GM12892 (cell line): ENCODE measurements at regions not wholly inside any gene's neighbourhood (a gene's known extent, or its start where the extent isn't known, plus 50 kb on each side); places are given as distances from the start of the nearest gene placed in this dataset.
"Not testable (repeated sequence)": the region's sequence is repeated elsewhere in the genome, so short reads cannot be mapped to it uniquely, and the experiment has no call there.

Experiments used
- DNase-seq: peaks from one replicate; pipeline ENCODE4 v3.0.0; 2011; ENCODE audit not compliant: insufficient read length
- FAIRE-seq: peaks from 2 replicates; lab custom pipeline; 2011; peaks lifted over from hg19 to GRCh38; lab: Jason Lieb, UNC
- POLR2A ChIP-seq: IDR thresholded peaks from 2 replicates; pipeline ENCODE4 v1.6.1; 2011; ENCODE audit warnings: low read depth, low read length, control low read depth
- POLR2AphosphoS5 ChIP-seq: IDR thresholded peaks from 2 replicates; pipeline ENCODE4 v1.6.1; 2011; ENCODE audit warnings: low read depth, low read length, control low read depth
- TAF1 ChIP-seq: IDR thresholded peaks from 2 replicates; pipeline ENCODE4 v1.6.1; 2011; ENCODE audit warnings: low read depth, mild to moderate bottlenecking, control low read depth, low read length, borderline replicate concordance

- no peak for TF ChIP-seq POLR2AphosphoS5
- no peak for TF ChIP-seq TAF1
- TF ChIP-seq POLR2A, result no peak
- DNase-seq (no peak), FAIRE-seq (no peak)
Observed at GRCh38 chr2:190005513-190005912, 57.0 kb downstream of the MSTN start.

GRCh38 chr2:189999661-190000060, 62.9 kb downstream of the MSTN start:
- FAIRE-seq (no peak), DNase-seq (no peak)
- no peak for TF ChIP-seq POLR2A
- no peak for TF ChIP-seq TAF1
- no peak for TF ChIP-seq POLR2AphosphoS5

- not testable (repeated sequence) for FAIRE-seq, DNase-seq
Observed at GRCh38 chr2:189998665-189999064, 63.9 kb downstream of the MSTN start.

- DNase-seq, result no peak
- TF ChIP-seq POLR2A (no peak), POLR2AphosphoS5 (no peak), TAF1 (no peak)
- FAIRE-seq, result no peak
Observed at GRCh38 chr2:189997016-189997415, 65.5 kb downstream of the MSTN start.

GRCh38 chr2:189995679-189996078, 66.8 kb downstream of the MSTN start:
- no peak for DNase-seq
- no peak for FAIRE-seq
- TF ChIP-seq TAF1, result no peak

- DNase-seq (no peak), FAIRE-seq (no peak)
- TF ChIP-seq POLR2A (no peak), POLR2AphosphoS5 (no peak), TAF1 (no peak)
Observed at GRCh38 chr2:189982780-189983394, 79.6 kb downstream of the MSTN start.

- DNase-seq, result no peak
- no peak for TF ChIP-seq POLR2A
- no peak for TF ChIP-seq TAF1
- no peak for TF ChIP-seq POLR2AphosphoS5
- FAIRE-seq, result no peak
Observed at GRCh38 chr2:189982087-189982486, 80.4 kb downstream of the MSTN start.

- not testable (repeated sequence) for DNase-seq, FAIRE-seq
Observed at GRCh38 chr2:189976488-189976887, 86.0 kb downstream of the MSTN start.

- no peak for DNase-seq
- no peak for FAIRE-seq
- TF ChIP-seq TAF1 (no peak), POLR2AphosphoS5 (no peak), POLR2A (no peak)
Observed at GRCh38 chr2:189960346-189960745, 102.2 kb downstream of the MSTN start.

- TF ChIP-seq POLR2AphosphoS5 (no peak), POLR2A (no peak), TAF1 (no peak)
- no peak for DNase-seq
- no peak for FAIRE-seq
Observed at GRCh38 chr2:189959450-189959849, 103.1 kb downstream of the MSTN start.

GRCh38 chr2:189954989-189955388, 107.5 kb downstream of the MSTN start:
- TF ChIP-seq POLR2AphosphoS5 (no peak), POLR2A (no peak), TAF1 (no peak)
- peak; percentile 85 for FAIRE-seq

GRCh38 chr2:189952536-189953109, 109.9 kb downstream of the MSTN start:
- DNase-seq, result no peak
- TF ChIP-seq POLR2AphosphoS5 (no peak), POLR2A (no peak), TAF1 (no peak)
- peak; percentile 89 for FAIRE-seq

More at GRCh38 chr2:189954989-189955388, 107.5 kb downstream of the MSTN start:
- DNase-seq, result no peak
